ENCODE measurements at regions not wholly inside any gene's neighbourhood (a gene's known extent, or its start where the extent isn't known, plus 50 kb on each side); places are given as distances from the start of the nearest gene placed in this dataset.

DNA sequence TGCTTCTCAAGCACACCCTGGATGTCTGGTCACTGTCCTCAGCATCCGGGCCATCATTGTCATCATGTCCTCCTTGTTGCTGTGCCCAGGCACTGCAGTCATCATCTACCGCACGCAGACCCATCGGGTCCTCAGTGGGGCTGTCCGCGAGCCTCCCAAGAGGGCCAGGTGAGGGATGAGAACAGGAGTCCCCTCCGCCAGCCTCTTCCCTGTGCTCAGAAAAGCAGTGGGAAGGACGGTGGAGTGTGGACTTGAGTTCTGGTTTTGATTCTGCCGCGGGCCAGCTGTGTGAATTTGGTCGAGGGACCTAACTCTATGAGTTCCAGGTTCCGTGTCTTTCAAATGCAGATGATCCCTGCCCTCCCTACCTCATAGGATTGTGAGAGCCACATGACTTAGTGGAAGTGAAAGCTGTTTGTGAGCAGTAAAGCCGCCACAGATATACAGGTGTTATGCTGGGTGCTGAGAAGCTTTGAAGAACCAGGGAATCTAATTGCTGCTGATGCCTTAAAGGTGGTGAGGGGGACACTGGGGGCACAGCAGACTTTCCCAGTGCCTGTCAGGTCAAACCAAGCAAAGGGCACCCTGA is 122.9 kb upstream of the RAP1B start:
- peak; percentile 61 for DNase-seq
- Histone ChIP-seq H3K9me3 (ENCODE audit: control insufficient read depth, low read length) (no peaks in the 10 kb centered on the region), H3K9ac (ENCODE audit: extremely low read depth, low read length, poor library complexity, severe bottlenecking) (no peak overlapping the region), H3K36me3 (ENCODE audit: control insufficient read depth, insufficient read depth, low read length) (no peaks in the 10 kb centered on the region), H3K27ac (ENCODE audit: low read depth, low read length) (no peak overlapping the region), H3K4me1 (ENCODE audit: control insufficient read depth, insufficient read depth, low read length) (no peaks in the 10 kb centered on the region), H3K27me3 (ENCODE audit: control insufficient read depth, insufficient read depth, low read length, poor library complexity, severe bottlenecking) (no peaks in the 10 kb centered on the region), H3K4me3 (ENCODE audit: low read length) (no peak overlapping the region)
- 87 to 88% methylated on average over 9 to 13 of the region's 13 CpGs for WGBS, 2 experiments (ENCODE audit: insufficient coverage in 1 of 2, insufficient read length in 1 of 2)
- H3K4me1 Mint-ChIP-seq = peaks cover 9% of the 10 kb centered on the region
- peak overlapping the region; percentile 26 for H3K4me3 Mint-ChIP-seq
- TF ChIP-seq, protein P1, sequence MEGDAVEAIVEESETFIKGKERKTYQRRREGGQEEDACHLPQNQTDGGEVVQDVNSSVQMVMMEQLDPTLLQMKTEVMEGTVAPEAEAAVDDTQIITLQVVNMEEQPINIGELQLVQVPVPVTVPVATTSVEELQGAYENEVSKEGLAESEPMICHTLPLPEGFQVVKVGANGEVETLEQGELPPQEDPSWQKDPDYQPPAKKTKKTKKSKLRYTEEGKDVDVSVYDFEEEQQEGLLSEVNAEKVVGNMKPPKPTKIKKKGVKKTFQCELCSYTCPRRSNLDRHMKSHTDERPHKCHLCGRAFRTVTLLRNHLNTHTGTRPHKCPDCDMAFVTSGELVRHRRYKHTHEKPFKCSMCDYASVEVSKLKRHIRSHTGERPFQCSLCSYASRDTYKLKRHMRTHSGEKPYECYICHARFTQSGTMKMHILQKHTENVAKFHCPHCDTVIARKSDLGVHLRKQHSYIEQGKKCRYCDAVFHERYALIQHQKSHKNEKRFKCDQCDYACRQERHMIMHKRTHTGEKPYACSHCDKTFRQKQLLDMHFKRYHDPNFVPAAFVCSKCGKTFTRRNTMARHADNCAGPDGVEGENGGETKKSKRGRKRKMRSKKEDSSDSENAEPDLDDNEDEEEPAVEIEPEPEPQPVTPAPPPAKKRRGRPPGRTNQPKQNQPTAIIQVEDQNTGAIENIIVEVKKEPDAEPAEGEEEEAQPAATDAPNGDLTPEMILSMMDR (conservative IDR thresholded peaks at IDR 0.05) = no peak
- H3K27ac Mint-ChIP-seq = no peak overlapping the region
- H3K27me3 Mint-ChIP-seq (ENCODE audit: insufficient read depth) = peaks cover 6% of the 10 kb centered on the region
- H3K36me3 Mint-ChIP-seq (ENCODE audit: low read depth) = no peaks in the 10 kb centered on the region
- H3K9me3 Mint-ChIP-seq = no peaks in the 10 kb centered on the region

DNA sequence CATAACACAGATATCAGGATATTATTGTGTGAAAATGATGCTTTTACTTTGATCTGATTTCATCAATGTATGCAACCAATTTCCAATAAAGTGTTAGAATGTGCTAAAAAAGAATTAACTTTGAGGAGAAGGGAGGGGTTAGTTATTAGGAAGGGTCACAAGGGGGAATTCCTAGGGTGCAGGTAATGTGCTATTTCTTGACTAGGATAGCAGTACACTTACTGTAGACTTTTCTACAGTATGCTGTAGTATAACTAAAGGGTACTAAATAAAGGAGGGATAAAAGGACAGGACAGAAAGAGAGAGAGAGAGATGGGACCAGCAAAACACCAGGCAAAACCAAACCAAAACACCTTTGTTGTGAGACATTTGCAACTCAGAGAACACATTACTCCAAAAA is 121.4 kb upstream of the RAP1B start:
- TF ChIP-seq, protein P1 (conservative IDR thresholded peaks at IDR 0.05) = no peak
- Mint-ChIP-seq H3K27me3 (ENCODE audit: insufficient read depth) (peaks cover 8% of the 10 kb centered on the region), H3K27ac (no peak overlapping the region), H3K4me3 (no peak overlapping the region), H3K4me1 (peaks cover 7% of the 10 kb centered on the region), H3K36me3 (ENCODE audit: low read depth) (no peaks in the 10 kb centered on the region), H3K9me3 (no peaks in the 10 kb centered on the region)
- no peak overlapping the region for H3K27ac ChIP-seq (ENCODE audit: low read depth, low read length)
- no peak overlapping the region for H3K9ac ChIP-seq (ENCODE audit: extremely low read depth, low read length, poor library complexity, severe bottlenecking)
- no peaks in the 10 kb centered on the region for H3K27me3 ChIP-seq (ENCODE audit: control insufficient read depth, insufficient read depth, low read length, poor library complexity, severe bottlenecking)
- no peaks in the 10 kb centered on the region for H3K36me3 ChIP-seq (ENCODE audit: control insufficient read depth, insufficient read depth, low read length)
- no peak for DNase-seq
- H3K9me3 ChIP-seq (ENCODE audit: control insufficient read depth, low read length) = no peaks in the 10 kb centered on the region
- H3K4me3 ChIP-seq (ENCODE audit: low read length) = no peak overlapping the region
- no peaks in the 10 kb centered on the region for H3K4me1 ChIP-seq (ENCODE audit: control insufficient read depth, insufficient read depth, low read length)

DNA sequence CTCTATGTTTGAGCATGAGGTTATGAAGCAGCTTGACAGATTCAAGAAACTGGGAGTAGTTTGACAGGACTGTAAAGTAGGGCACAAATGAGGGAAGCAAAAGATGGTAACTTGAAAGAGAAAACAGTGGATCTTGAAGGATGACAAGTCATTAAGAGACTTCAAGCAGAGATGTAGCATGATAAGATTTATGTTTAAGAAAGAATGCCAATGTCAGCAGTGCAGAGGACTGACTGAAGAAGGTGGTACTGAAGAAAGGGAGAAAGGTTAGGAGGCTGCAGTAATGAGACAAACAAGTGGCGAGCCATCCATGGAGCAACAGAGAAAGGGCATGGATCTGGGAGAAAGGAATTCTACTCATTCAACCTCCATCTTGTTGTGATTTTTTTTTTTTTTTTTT is 120.2 kb upstream of the RAP1B start:
- WGBS, 2 experiments (ENCODE audit: insufficient coverage in 1 of 2, insufficient read length in 1 of 2) = 80 to 83% methylated on average over 1 of the region's 1 CpG
- H3K27me3 ChIP-seq (ENCODE audit: control insufficient read depth, insufficient read depth, low read length, poor library complexity, severe bottlenecking) = no peaks in the 10 kb centered on the region
- TF ChIP-seq, protein P1 (conservative IDR thresholded peaks at IDR 0.05) = no peak
- Mint-ChIP-seq H3K36me3 (ENCODE audit: low read depth) (no peaks in the 10 kb centered on the region), H3K9me3 (no peaks in the 10 kb centered on the region), H3K27ac (no peak overlapping the region), H3K4me3 (no peak overlapping the region), H3K4me1 (peaks cover 3% of the 10 kb centered on the region), H3K27me3 (ENCODE audit: insufficient read depth) (peaks cover 8% of the 10 kb centered on the region)
- H3K9ac ChIP-seq (ENCODE audit: extremely low read depth, low read length, poor library complexity, severe bottlenecking) = no peak overlapping the region
- H3K27ac ChIP-seq (ENCODE audit: low read depth, low read length) = no peak overlapping the region
- no peak for DNase-seq
- H3K4me1 ChIP-seq (ENCODE audit: control insufficient read depth, insufficient read depth, low read length) = no peaks in the 10 kb centered on the region
- H3K9me3 ChIP-seq (ENCODE audit: control insufficient read depth, low read length) = no peaks in the 10 kb centered on the region
- no peak overlapping the region for H3K4me3 ChIP-seq (ENCODE audit: low read length)
- no peaks in the 10 kb centered on the region for H3K36me3 ChIP-seq (ENCODE audit: control insufficient read depth, insufficient read depth, low read length)
